ENCODE measurements at regions not wholly inside any gene's neighbourhood (a gene's known extent, or its start where the extent isn't known, plus 50 kb on each side); places are given as distances from the start of the nearest gene placed in this dataset.
A peak's percentile ranks its signal among the peaks of the same experiment; 100 is the strongest.
"Not testable (repeated sequence)": the region's sequence is repeated elsewhere in the genome, so short reads cannot be mapped to it uniquely, and the experiment has no call there.

DNA sequence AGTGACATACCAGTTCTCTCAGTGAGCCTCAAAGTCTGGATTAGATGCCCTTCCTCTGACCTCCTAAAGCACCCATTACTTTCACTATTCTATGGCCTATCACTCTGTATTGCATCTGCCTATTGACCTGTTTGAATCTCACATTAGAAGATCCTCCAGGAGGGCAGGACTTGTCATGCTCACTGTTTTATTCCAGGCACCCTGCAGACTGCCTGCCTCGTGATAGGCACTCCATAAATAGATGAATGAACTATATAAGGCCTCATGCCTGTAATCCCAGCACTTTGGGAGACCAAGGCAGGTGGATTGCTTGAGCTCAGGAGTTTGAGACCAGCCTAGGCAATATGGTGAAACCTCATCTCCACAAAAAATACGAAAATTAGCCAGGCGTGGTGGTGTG lies 160.1 kb upstream of the CADM1 start:
- DNase-seq, result no peak

DNA sequence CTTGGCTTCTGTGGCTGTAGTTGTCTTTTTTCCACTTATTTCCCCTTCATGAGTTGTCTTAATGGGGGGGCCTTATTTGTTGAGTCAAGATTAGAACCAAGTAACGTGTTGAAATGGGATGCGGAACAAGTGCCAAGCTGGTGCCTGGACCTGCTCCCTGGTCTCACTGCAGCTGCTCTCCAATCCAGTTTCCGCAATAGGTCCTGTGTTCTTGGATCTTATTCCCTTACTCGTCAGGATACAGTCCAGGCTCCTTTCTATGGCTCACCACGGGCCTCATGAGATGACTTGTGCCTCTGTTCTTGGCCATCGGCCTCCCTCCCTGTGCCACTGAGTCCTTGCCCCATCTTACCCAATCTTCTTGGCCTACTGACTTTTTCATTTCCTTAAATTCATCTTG lies 159.6 kb upstream of the CADM1 start:
- no peak for DNase-seq

- peak; percentile 49 for DNase-seq
Observed at GRCh38 chr11:115660030-115660805, 156.0 kb upstream of the CADM1 start.

GRCh38 chr11:115659061-115659963 lies 155.1 kb upstream of the CADM1 start:
- DNase-seq, result no peak

GRCh38 chr11:115657586-115657985 lies 153.4 kb upstream of the CADM1 start:
- no peak for DNase-seq

DNA sequence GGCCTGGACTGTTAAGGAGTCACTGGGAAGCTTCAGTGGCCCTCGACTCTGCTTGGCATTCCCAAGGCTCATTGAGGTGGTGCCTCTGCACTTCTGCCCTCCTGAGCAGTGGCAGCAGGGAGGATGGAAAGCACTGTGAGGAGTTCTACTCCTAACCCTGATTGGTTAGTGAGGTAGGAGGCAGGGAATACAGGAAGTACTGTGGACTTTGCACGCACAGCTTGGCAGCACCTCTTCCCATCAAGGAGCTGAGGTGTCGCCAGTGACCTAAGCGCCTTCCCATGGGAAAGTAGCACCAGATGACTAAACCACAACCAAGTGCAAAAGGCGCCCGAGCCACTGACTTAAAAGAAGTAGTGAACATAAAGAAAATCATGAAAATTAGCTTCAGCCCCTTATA lies 152.5 kb upstream of the CADM1 start:
- no peak for DNase-seq

- no peak for DNase-seq
Observed at GRCh38 chr11:115656041-115656440, 151.8 kb upstream of the CADM1 start.

- no peak for DNase-seq
Observed at GRCh38 chr11:115654792-115655191, 150.6 kb upstream of the CADM1 start.

- DNase-seq, result no peak
Observed at GRCh38 chr11:115653926-115654325, 149.7 kb upstream of the CADM1 start.

DNA sequence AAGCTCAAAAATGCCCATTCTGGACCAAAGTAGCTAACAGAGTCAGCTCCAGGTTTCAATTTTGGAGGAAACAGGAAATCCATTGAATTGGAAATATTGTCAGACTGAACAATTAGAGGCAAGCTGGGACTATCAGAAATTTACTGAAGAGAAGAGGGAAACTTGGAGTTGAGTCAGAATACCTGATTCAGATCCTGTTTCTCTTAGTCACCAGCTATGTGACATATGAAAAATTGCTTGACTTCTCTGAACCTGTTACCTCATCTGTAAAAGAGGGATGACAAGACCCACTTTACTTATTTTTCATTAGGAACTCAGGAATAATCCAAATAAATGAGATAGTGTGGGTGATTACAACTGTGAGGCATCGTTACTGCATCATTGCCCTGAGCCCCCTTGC lies 148.9 kb upstream of the CADM1 start:
- DNase-seq, result no peak

- no peak for DNase-seq
Observed at GRCh38 chr11:115652496-115652895, 148.3 kb upstream of the CADM1 start.

- no peak for DNase-seq
Observed at GRCh38 chr11:115652094-115652493, 147.9 kb upstream of the CADM1 start.

GRCh38 chr11:115649461-115649860 lies 145.2 kb upstream of the CADM1 start:
- DNase-seq, result no peak

DNA sequence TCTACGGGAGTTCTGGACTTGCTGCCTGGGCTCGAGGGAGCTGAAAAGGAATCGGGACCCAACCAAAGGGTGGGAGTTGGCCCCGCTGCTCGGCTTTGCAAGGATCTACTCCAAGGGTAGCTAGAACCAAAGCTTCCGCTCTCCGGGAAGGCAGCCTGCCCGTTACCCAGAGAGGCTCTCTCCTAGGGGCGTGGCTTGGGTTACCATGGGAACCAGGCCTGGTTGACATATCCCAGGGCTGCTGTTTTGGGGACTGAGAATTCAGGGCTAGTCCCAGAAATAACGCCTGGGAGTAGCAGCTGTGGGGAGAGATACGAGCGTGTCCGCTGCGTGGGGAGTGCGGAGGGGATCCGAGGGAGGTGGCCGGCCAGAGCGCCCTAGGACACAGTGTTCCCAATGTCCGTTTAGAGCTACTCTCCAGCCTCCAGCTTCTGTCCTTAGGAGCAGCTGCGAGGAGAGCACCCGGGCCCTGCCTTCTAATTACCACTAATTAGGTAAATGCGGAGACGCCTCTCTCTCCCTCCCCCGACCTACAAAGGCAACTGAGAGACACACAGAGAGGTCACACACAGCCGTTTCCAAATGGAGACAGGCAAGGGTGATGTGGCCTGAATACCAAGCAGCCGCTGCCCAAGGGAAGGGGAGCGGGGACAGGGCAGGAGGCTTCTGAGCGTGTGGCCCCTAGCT lies 141.6 kb upstream of the CADM1 start:
- DNase-seq, result no peak

GRCh38 chr11:115644856-115645255 lies 140.6 kb upstream of the CADM1 start:
- DNase-seq, result no peak

GRCh38 chr11:115643549-115644270 lies 139.5 kb upstream of the CADM1 start:
- DNase-seq, result no peak

DNA sequence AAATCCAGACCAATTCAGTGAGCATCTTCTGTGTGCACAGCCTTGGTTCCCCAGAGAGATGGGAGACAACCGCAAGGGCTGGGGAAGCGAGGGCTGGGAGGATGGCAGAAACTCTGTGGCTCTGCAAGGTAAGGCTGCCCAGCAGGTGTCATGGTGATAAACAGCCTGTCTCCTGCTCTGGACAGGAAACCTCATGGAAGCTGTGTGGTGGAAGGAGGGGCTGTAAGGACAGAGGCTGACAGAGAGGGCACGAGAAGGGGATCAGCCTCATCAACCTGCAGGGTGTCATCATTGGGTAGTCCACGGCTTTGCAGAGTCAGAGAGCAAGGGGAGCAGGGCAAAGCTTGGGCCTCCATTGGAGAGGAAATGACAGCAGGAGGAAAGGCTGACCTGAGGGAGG lies 138.4 kb upstream of the CADM1 start:
- DNase-seq, result no peak

DNA sequence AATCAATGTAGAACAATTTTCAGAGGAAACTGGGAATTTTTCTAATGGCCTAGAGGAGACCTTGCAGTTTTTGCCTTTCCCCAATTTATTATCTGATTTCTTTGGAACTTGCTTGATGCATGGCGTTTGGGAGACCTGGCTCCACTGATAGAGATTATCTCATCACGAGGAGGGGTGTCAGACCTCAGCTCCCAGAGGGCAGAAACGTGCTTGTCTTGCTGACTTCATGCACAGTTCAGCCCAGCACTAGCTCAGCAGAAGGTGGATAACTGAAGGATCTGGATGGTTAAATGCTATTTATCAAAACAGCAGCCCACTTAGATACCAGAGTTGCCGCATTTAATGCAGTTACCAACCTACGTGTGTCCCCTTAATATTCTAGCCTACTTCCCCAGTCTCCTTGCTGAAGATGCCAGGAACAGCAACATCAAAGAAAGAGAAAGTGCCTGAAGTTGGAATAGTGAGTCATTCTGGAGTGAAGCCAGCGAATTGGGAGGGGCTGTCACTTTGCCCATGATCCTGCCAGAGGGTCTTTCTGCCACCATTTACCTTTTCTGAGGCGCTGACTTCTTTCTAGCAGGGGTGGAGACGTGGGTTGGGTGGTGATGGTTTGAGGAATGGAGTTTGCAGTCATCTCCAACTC lies 133.5 kb upstream of the CADM1 start:
- no peak for DNase-seq

- DNase-seq, result no peak
Observed at GRCh38 chr11:115636753-115637527, 132.7 kb upstream of the CADM1 start.

- not testable (repeated sequence) for DNase-seq
Observed at GRCh38 chr11:115633977-115634376, 129.8 kb upstream of the CADM1 start.

DNA sequence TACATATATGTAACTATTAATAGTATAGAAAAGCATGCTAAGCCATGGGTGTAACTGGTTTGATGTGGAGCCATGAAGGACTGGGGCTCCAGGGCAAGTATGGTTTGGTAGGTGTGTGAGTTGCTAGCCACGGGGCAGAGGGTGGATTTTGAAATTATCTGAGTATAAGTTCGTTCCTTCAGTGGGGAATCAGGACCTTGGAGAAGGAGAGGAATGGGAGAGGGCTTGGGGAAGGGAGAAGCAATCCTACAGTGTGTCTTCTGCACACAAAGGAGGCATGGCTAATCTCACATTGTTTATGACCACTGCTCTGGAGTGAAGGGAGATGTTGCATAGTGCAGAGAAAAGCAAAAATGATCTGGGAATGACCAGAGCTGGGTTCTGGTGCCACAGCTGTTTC lies 127.8 kb upstream of the CADM1 start:
- no peak for DNase-seq

DNA sequence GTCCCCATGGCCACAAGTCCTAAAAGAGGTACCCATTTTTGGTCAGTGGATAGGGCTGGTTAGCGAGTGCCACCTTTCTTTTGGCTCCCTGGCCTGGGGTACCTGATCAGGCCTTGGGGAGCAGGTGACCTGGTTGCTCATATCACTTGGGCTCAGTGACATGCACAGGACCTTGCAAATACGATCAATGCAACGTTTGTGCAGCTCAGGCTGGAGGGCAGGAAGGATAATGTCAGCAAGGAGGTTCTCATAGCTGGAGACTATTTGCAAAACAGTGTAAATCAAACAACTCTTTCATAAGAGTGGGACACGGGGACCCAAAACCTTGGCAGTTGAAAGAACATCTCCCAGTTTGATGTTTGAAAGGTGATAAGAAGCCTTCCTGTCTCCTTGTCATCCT lies 127.4 kb upstream of the CADM1 start:
- no peak for DNase-seq
